Astrocyte of the cerebellum (primary cell): ENCODE measurements at regions not wholly inside any gene's neighbourhood (a gene's known extent, or its start where the extent isn't known, plus 50 kb on each side); places are given as distances from the start of the nearest gene placed in this dataset.

Experiments
- DNase-seq: peaks from one replicate; pipeline ENCODE4 v3.0.0-alpha.2; 2011; ENCODE audit warnings: low read depth
- H3K4me3 ChIP-seq: 2 replicates; pipeline ENCODE4 v1.5.1; 2011; ENCODE audit warnings: mild to moderate bottlenecking, low read depth, low read length, moderate library complexity
- in situ Hi-C: cut with HindIII; loops from 2 replicates; pipeline ENCODE4 v1.10.0; 2017; ENCODE audit warnings: low sequenced_read_pairs
- TF ChIP-seq, protein P1 (sequence below): IDR thresholded peaks from 2 replicates; pipeline ENCODE4 v1.5.1; 2012; ENCODE audit warnings: low read length, low read depth, moderate library complexity, mild to moderate bottlenecking; ENCODE audit errors: missing control alignments

DNA sequence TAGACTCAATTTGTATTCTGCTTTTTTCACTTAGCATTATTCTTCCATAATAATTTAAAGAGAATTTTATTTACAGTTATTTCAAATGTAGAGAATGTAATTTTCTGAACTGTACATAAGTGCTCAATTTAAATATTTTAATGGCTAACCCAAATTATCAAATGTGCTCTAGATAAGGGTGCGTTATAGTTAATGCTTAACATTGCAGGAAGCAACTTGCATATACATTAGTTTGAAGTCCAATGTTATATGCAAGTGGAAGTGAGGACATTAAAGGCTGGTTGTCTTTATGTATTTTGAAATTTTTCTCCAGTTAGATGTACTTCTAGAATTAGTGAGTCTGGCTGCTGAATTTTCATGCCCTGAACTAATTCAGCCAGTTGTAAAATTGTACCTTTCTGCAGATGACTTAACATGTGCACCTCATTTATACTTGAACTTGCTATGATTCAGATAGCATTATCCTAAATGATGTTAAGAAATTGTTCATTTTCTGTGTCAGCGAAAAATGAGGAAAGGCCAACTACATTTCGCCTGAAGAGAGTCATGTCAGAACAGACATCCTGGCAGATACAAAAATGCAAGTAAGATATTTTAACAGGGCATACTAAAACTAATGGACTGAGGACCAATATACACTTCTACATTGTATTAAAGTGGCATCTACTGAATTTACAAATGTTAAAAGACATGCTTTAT lies 59.2 kb upstream of the GAREM1 start:
- DNase-seq: no peak
- H3K4me3 ChIP-seq: no peak overlapping the region
- in situ Hi-C loops: no loop called here
- TF ChIP-seq, protein P1, sequence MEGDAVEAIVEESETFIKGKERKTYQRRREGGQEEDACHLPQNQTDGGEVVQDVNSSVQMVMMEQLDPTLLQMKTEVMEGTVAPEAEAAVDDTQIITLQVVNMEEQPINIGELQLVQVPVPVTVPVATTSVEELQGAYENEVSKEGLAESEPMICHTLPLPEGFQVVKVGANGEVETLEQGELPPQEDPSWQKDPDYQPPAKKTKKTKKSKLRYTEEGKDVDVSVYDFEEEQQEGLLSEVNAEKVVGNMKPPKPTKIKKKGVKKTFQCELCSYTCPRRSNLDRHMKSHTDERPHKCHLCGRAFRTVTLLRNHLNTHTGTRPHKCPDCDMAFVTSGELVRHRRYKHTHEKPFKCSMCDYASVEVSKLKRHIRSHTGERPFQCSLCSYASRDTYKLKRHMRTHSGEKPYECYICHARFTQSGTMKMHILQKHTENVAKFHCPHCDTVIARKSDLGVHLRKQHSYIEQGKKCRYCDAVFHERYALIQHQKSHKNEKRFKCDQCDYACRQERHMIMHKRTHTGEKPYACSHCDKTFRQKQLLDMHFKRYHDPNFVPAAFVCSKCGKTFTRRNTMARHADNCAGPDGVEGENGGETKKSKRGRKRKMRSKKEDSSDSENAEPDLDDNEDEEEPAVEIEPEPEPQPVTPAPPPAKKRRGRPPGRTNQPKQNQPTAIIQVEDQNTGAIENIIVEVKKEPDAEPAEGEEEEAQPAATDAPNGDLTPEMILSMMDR: no peak

DNA sequence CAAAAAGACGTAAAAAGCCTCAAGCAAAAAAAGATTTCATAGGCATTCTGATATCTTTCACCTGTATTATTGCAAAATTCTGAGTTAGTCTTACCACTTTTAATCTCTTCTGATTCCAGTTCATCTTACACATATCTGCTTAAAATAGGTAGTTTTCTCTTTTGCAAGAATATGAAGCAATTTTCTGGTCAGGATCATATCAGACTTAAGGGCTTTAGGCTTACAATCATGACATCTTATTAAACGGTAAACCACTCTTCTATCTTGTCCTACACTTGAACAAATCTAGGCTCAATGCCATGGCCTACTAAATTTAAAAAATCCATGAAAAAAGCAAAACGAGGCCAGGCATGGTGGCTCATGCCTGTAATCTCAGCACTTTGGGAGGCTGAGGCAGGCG lies 50.1 kb upstream of the GAREM1 start:
- in situ Hi-C loops: no loop called here
- no peak for DNase-seq
- TF ChIP-seq, protein P1: no peak
- H3K4me3 ChIP-seq: no peak overlapping the region
